ENCODE measurements at regions not wholly inside any gene's neighbourhood (a gene's known extent, or its start where the extent isn't known, plus 50 kb on each side); places are given as distances from the start of the nearest gene placed in this dataset.
"Not testable (repeated sequence)": the region's sequence is repeated elsewhere in the genome, so short reads cannot be mapped to it uniquely, and the experiment has no call there.

DNA sequence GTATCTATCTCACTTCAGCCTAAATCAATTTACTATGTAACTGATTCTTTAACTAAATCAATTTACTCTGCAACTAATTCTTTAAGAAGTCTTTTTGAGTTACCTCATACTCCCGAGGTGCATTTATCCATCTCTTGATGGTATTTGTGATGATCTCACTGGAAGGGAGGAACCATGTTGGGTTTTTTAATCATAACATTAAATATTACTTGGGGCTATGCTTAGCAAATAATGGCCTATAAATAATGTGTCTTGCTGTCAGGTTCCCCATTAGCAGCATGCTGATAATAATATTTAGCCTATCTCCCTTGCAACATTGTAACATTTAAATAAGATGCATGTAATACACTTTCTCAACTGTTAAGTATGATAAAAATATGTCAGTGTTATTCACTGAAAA is 411.3 kb downstream of the SLITRK1 start:
- no peak for TF ChIP-seq POLR2AphosphoS5 (IDR thresholded peaks at IDR 0.05; ENCODE audit: borderline replicate concordance, low read depth, low read length)
- TF ChIP-seq FOXP2 (optimal IDR thresholded peaks at IDR 0.05; ENCODE audit: control extremely low read depth, extremely low read length, insufficient read depth), result no peak
- no peak for TF ChIP-seq EZH2 (IDR thresholded peaks at IDR 0.05)
- DNase-seq (ENCODE audit: low read depth, low spot score), result no peak
- Histone ChIP-seq H3K27ac (no peak overlapping the region), H3K9me3 (ENCODE audit: low read depth, low read length) (no peaks in the 10 kb centered on the region), H3K4me3 (no peak overlapping the region), H3K36me3 (ENCODE audit: insufficient read depth, low read length) (no peaks in the 10 kb centered on the region), H3K9ac (ENCODE audit: insufficient read length) (no peak overlapping the region)

DNA sequence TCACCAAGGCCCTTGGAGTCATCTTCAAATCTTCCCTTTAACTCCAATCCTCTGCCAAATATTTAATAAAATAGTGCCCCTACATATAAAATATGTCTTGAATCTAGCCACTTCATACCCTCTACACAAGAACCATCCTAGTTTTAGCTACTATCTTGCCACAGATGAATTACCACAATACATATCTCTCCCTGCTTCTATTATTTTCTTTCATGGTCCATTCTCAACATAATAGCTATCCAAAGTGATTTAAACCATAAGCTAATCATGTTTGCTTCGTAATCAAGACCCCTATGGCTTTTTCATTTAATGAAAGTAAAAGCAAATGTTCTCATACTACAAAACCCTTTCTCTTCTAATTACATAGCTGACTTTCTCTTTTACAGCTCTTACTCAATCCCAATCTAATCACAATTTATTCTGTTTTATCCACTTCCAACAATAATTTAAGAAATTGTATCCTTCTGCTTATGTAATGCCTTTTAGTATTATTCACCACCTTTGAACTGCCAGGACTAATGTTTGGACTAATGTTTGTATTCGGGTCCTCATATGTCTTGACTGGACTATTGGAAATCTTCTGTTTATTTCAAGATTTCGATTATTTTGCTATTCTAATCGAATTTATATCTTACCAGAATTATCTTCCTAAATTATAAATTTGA is 412.0 kb downstream of the SLITRK1 start:
- no peaks in the 10 kb centered on the region for H3K9me3 ChIP-seq (ENCODE audit: low read depth, low read length)
- no peak overlapping the region for H3K4me3 ChIP-seq
- no peak overlapping the region for H3K27ac ChIP-seq
- H3K36me3 ChIP-seq (ENCODE audit: insufficient read depth, low read length), result no peaks in the 10 kb centered on the region
- H3K9ac ChIP-seq (ENCODE audit: insufficient read length), result no peak overlapping the region
- no peak for TF ChIP-seq FOXP2 (optimal IDR thresholded peaks at IDR 0.05; ENCODE audit: control extremely low read depth, extremely low read length, insufficient read depth)
- no peak for TF ChIP-seq POLR2AphosphoS5 (IDR thresholded peaks at IDR 0.05; ENCODE audit: borderline replicate concordance, low read depth, low read length)
- no peak for DNase-seq (ENCODE audit: low read depth, low spot score)

DNA sequence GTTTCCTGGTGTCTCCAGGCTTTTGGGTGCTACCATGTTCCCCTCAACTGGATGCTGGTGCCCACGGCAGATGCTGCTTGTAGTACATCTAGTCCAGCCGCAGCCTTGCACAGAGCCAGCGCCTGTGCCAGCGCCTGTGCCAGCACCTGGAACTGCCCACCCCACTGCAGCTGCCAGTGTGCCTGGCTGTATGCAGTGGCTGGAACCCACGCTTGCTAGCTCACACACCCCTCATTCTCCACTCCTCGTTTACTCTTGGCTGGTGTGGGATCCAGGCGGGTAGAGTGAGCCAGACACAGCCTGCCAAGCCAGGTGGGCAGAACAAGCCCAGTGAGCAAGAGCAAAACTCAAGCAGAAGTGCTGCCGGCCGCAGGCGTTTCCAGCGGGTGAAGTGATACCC is 428.6 kb downstream of the SLITRK1 start:
- no peak overlapping the region for H3K4me3 ChIP-seq
- no peak overlapping the region for H3K27ac ChIP-seq
- no peaks in the 10 kb centered on the region for H3K36me3 ChIP-seq (ENCODE audit: insufficient read depth, low read length)
- H3K9me3 ChIP-seq (ENCODE audit: low read depth, low read length), result no peaks in the 10 kb centered on the region
- H3K9ac ChIP-seq (ENCODE audit: insufficient read length), result no peak overlapping the region
- DNase-seq (ENCODE audit: low read depth, low spot score), result no peak
- TF ChIP-seq EZH2 (IDR thresholded peaks at IDR 0.05), result no peak
- TF ChIP-seq POLR2AphosphoS5 (IDR thresholded peaks at IDR 0.05; ENCODE audit: borderline replicate concordance, low read depth, low read length), result no peak
- TF ChIP-seq FOXP2 (optimal IDR thresholded peaks at IDR 0.05; ENCODE audit: control extremely low read depth, extremely low read length, insufficient read depth), result no peak

DNA sequence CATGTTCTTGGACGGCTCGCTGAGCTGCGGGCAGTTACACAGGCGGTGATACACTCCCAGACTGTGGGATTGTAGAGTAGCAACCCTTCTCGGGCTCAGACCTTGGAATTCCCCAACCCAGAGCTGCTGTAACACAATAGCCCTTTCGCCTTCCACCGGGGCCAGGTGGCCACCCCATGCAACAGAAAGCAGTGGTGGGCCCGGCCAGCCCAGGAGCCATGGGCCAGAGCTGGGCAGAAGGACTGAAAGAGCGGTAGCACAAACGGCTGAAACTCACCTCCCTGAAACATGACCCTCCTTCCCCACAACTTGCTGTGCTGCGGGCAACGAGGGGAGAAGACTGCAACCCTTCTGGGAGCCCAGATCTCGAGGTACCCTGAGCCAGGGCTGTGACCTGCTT is 429.0 kb downstream of the SLITRK1 start:
- H3K4me3 ChIP-seq, result no peak overlapping the region
- TF ChIP-seq POLR2AphosphoS5 (IDR thresholded peaks at IDR 0.05; ENCODE audit: borderline replicate concordance, low read depth, low read length) (no peak), FOXP2 (optimal IDR thresholded peaks at IDR 0.05; ENCODE audit: control extremely low read depth, extremely low read length, insufficient read depth) (no peak), EZH2 (IDR thresholded peaks at IDR 0.05) (no peak)
- no peak for DNase-seq (ENCODE audit: low read depth, low spot score)
- no peak overlapping the region for H3K9ac ChIP-seq (ENCODE audit: insufficient read length)
- H3K9me3 ChIP-seq (ENCODE audit: low read depth, low read length), result no peaks in the 10 kb centered on the region
- H3K27ac ChIP-seq, result no peak overlapping the region
- H3K36me3 ChIP-seq (ENCODE audit: insufficient read depth, low read length), result no peaks in the 10 kb centered on the region

DNA sequence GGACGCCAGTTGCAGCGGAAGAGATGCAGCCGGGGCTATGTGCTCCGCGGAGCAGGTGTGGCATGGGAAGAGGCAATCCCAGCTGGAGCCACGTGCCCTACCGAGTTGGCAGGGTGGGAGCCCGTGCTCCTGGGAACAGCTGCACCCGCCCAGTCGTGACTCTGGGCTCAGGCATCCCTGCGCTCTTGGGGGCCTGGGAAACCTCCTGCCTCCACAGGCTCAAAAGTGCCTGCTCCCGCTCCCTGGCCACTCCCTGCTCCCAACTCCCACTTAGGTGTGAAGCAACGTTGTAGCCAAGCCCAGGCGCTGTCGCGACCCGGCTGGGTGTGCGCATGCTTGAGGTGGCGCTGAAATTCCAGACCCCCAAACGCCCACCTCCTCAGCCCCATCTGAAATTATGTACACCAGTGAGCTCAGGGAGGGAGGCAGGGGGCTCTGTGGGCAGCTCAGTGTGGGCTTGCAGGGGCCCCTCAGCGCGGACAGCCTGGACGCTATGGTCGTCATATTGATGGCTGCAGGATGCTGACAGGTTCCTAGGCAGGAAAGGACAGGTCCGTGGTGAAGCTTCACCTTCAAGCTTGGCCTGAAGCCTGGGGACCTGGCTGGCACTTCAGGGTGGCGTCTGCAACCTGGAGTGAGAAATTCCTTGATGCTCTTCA is 429.9 kb downstream of the SLITRK1 start:
- Histone ChIP-seq H3K27ac (no peak overlapping the region), H3K9me3 (ENCODE audit: low read depth, low read length) (no peaks in the 10 kb centered on the region), H3K4me3 (no peak overlapping the region), H3K36me3 (ENCODE audit: insufficient read depth, low read length) (no peaks in the 10 kb centered on the region), H3K9ac (ENCODE audit: insufficient read length) (no peak overlapping the region)
- TF ChIP-seq FOXP2 (optimal IDR thresholded peaks at IDR 0.05; ENCODE audit: control extremely low read depth, extremely low read length, insufficient read depth) (no peak), POLR2AphosphoS5 (IDR thresholded peaks at IDR 0.05; ENCODE audit: borderline replicate concordance, low read depth, low read length) (no peak), EZH2 (IDR thresholded peaks at IDR 0.05) (no peak)
- no peak for DNase-seq (ENCODE audit: low read depth, low spot score)

DNA sequence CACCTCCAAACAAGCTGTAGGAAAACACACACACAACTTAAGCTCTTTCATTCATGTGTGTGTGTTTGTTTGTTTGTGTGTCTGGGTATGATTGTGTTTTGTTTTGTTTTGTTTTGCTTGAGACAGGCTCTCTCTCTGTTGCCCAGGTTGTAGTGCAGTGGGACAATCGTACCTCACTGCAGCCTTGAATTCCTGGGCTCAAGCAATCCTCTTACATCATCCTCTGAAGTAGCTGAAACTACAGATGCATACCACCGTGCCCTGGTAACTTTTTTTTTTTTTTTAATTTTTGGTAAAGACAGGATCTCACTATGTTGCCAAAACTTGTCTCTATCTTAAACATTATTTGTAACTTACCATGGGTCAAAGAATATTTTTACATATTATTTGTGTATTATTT is 431.7 kb downstream of the SLITRK1 start:
- DNase-seq (ENCODE audit: low read depth, low spot score), result no peak
- Histone ChIP-seq H3K9ac (ENCODE audit: insufficient read length) (no peak overlapping the region), H3K4me3 (no peak overlapping the region), H3K27ac (no peak overlapping the region), H3K9me3 (ENCODE audit: low read depth, low read length) (no peaks in the 10 kb centered on the region), H3K36me3 (ENCODE audit: insufficient read depth, low read length) (no peaks in the 10 kb centered on the region)
- no peak for TF ChIP-seq FOXP2 (optimal IDR thresholded peaks at IDR 0.05; ENCODE audit: control extremely low read depth, extremely low read length, insufficient read depth)
- TF ChIP-seq POLR2AphosphoS5 (IDR thresholded peaks at IDR 0.05; ENCODE audit: borderline replicate concordance, low read depth, low read length), result no peak
- TF ChIP-seq EZH2 (IDR thresholded peaks at IDR 0.05), result no peak

DNA sequence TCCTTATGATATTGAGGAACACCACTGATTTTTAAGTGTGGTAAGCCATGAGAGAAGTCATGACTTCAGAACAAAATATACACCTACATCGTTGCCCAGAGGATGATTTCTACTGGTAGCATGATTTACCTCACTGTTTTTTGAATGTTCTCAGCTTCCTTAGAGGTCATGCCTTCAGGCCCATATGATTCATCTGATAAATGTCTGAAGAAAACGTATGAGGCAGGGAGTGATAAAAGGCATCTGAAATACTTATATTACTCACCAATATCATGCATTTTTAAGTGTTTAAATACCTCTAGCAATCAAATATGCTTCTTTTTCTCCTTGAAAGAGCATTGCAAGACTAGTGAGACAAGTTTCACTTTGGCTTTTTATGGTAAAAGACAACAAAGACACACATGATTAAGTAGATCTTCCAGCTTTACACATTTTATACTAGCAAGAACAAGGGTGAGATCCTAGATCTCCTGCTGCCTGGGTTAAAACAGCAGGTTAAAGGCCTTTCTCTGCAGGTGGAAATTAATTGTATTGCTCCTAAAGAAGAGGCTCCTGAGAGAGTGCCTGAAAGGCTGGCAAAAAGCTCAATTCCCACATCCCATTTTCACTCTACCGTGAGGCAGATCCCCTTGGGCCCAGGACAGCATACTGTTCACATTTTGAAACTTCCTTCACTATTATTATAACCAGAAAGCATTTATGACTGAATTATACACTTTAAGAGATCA is 432.4 kb downstream of the SLITRK1 start:
- DNase-seq (ENCODE audit: low read depth, low spot score), result no peak
- TF ChIP-seq POLR2AphosphoS5 (IDR thresholded peaks at IDR 0.05; ENCODE audit: borderline replicate concordance, low read depth, low read length) (no peak), FOXP2 (optimal IDR thresholded peaks at IDR 0.05; ENCODE audit: control extremely low read depth, extremely low read length, insufficient read depth) (no peak), EZH2 (IDR thresholded peaks at IDR 0.05) (no peak)

DNA sequence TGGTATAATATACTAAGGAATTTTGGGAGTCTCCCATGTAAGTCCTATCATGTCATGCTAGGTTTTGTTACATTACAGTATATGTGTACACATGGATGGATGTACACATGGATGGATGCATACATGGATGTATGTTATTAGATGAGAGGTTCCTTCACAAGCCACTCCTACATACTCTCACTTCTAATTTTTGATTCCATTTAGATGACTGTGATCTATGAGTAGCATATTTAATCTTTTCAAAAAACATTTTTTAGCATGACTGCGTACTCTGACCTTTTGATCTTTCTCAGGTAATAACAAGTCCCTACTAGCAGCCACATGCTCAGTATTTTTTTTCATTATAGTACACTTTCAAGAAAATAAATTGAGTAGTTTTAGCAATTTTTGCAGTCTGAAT is 441.8 kb downstream of the SLITRK1 start:
- Histone ChIP-seq H3K9me3 (ENCODE audit: low read depth, low read length) (no peaks in the 10 kb centered on the region), H3K36me3 (ENCODE audit: insufficient read depth, low read length) (no peaks in the 10 kb centered on the region), H3K9ac (ENCODE audit: insufficient read length) (no peak overlapping the region), H3K4me3 (no peak overlapping the region), H3K27ac (no peak overlapping the region)
- TF ChIP-seq EZH2 (IDR thresholded peaks at IDR 0.05), result no peak
- DNase-seq (ENCODE audit: low read depth, low spot score), result no peak

More for the DNA sequence above, 432.4 kb downstream of the SLITRK1 start:
- Histone ChIP-seq H3K9me3 (ENCODE audit: low read depth, low read length) (no peaks in the 10 kb centered on the region), H3K27ac (peak overlapping the region; percentile 29; the same call in 1 of the 2 replicates), H3K4me3 (0 out of 2 replicates have a peak overlapping the region, but pooled peaks have one; percentile 7), H3K9ac (ENCODE audit: insufficient read length) (no peak overlapping the region), H3K36me3 (ENCODE audit: insufficient read depth, low read length) (no peaks in the 10 kb centered on the region)

DNA sequence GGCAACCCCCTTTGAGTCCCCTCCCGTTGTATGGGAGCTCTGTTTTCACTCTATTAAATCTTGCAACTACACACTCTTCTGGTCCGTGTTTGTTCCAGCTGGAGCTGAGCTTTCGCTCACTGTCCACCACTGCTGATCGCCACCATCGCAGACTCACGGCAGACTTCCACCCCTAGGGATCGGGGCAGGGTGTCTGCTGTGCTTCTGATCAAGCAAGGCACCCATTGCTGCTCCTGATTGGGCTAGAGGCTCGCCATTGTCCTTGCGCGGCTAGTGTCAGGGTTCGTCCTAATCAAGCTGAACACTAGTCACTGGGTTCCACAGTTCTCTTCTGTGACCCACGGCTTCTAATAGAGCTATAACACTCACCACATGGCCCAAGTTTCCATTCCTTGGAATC is 442.8 kb downstream of the SLITRK1 start:
- H3K4me3 ChIP-seq, result not testable (repeated sequence)

More for the DNA sequence above, 442.8 kb downstream of the SLITRK1 start:
- H3K9ac ChIP-seq (ENCODE audit: insufficient read length); H3K36me3 ChIP-seq (ENCODE audit: insufficient read depth, low read length); H3K9me3 ChIP-seq (ENCODE audit: low read depth, low read length); DNase-seq (ENCODE audit: low read depth, low spot score); H3K27ac ChIP-seq: not testable (repeated sequence)

Data from SK-N-MC (cell line).